B cell (primary cell): ENCODE measurements at regions not wholly inside any gene's neighbourhood (a gene's known extent, or its start where the extent isn't known, plus 50 kb on each side); places are given as distances from the start of the nearest gene placed in this dataset.

Experiments
- ATAC-seq: fragments of 200-7000 bp; cut with Tn5 transposase; one replicate; pipeline ENCODE4 v1.10.0; 2021; ENCODE audit warnings: low read depth, mild to moderate bottlenecking, moderate number of reproducible peaks, moderate library complexity
- CTCF ChIA-PET: fragments of 350-600 bp; sonication (Branson Sonifier 250); formaldehyde crosslinking; loops from one replicate; lab custom pipeline; 2021; ENCODE audit warnings: antibody characterized with exemption, inconsistent platforms; lab: Charles Lee
- POLR2A ChIA-PET: fragments of 350-600 bp; sonication (Branson Sonifier 250); formaldehyde crosslinking; loops from one replicate; lab custom pipeline; 2021; ENCODE audit warnings: antibody characterized with exemption; lab: Charles Lee
- DNase-seq: peaks from one replicate; pipeline ENCODE4 v3.0.0; 2013
- H2AFZ ChIP-seq: 2 replicates; pipeline ENCODE4 v1.6.1; 2012; ENCODE audit warnings: mild to moderate bottlenecking, low read depth, low read length; ENCODE audit not compliant: insufficient read depth, poor library complexity, severe bottlenecking
- H3K27ac ChIP-seq, 2 donors: 1 replicate in 1 of 2; 2 replicates in 1 of 2; pipeline ENCODE4 v1.5.1; 2012 to 2013; ENCODE audit warnings: low read length in 2 of 2, mild to moderate bottlenecking in 2 of 2, moderate library complexity in 1 of 2
- H3K27me3 ChIP-seq, 4 experiments: fragments of 200-600 bp in 1 of 4; sonication (generic) in 1 of 4; replicated peaks in 1 of 4; 1 replicate in 2 of 4; 2 replicates in 2 of 4; pipeline versions ENCODE4 v1.6.1 to v1.7.0; 2013 to 2016; ENCODE audit warnings: low read length in 3 of 4, mild to moderate bottlenecking in 2 of 4, mixed read lengths in 1 of 4, moderate library complexity in 1 of 4; ENCODE audit not compliant: insufficient read depth in 4 of 4, control insufficient read depth in 3 of 4; ENCODE audit errors: control extremely low read depth in 1 of 4
- H3K36me3 ChIP-seq, 2 experiments: replicated peaks in 1 of 2; 1 replicate in 1 of 2; 2 replicates in 1 of 2; pipeline versions ENCODE4 v1.6.1 to v1.7.1; 2013; ENCODE audit warnings: low read length in 1 of 2; ENCODE audit not compliant: insufficient read depth in 2 of 2, control insufficient read depth in 1 of 2; ENCODE audit errors: control extremely low read depth in 1 of 2, extremely low read depth in 1 of 2
- H3K4me1 ChIP-seq, 2 donors: fragments of 200-600 bp in 1 of 2; sonication (generic) in 1 of 2; 1 replicate in 1 of 2; 2 replicates in 1 of 2; pipeline versions ENCODE4 v1.5.1 to v1.6.1; 2013 to 2017; ENCODE audit warnings: low read length in 2 of 2; ENCODE audit not compliant: control insufficient read depth in 2 of 2, insufficient read depth in 2 of 2
- H3K4me2 ChIP-seq: replicated peaks from 2 replicates; pipeline ENCODE3; 2012; ENCODE audit warnings: mild to moderate bottlenecking, low read depth, low read length; ENCODE audit not compliant: poor library complexity, severe bottlenecking
- H3K4me3 ChIP-seq, 5 experiments: fragments of 200-600 bp in 1 of 5; sonication (generic) in 1 of 5; 1 replicate in 3 of 5; 2 replicates in 2 of 5; pipeline versions ENCODE4 v1.5.1 to v1.7.0; 2011 to 2016; ENCODE audit warnings: low read length in 4 of 5, mild to moderate bottlenecking in 4 of 5, low read depth in 2 of 5, control low read depth in 1 of 5, moderate library complexity in 1 of 5; ENCODE audit not compliant: insufficient read depth in 1 of 5; ENCODE audit errors: control extremely low read depth in 1 of 5, extremely low read depth in 1 of 5
- H3K79me2 ChIP-seq: fragments of 200-600 bp; sonication (generic); one replicate; pipeline ENCODE4 v1.6.0; 2016; ENCODE audit warnings: low read length; ENCODE audit not compliant: control insufficient read depth, insufficient read depth
- H3K9ac ChIP-seq: fragments of 200-600 bp; sonication (generic); 2 replicates; pipeline ENCODE4 v1.6.1; 2017; ENCODE audit warnings: mild to moderate bottlenecking, low read length, moderate library complexity
- H3K9me3 ChIP-seq, 3 donors: one replicate each; pipeline versions ENCODE4 v1.6.1 to v1.7.1; 2013; ENCODE audit warnings: low read length in 2 of 3; ENCODE audit not compliant: control insufficient read depth in 2 of 3, insufficient read depth in 1 of 3; ENCODE audit errors: control extremely low read depth in 1 of 3
- H4K20me1 ChIP-seq: 2 replicates; pipeline ENCODE4 v1.6.0; 2012; ENCODE audit warnings: mild to moderate bottlenecking, low read length; ENCODE audit not compliant: insufficient read depth, control insufficient read depth, poor library complexity, severe bottlenecking
- H3K27ac Mint-ChIP-seq: one replicate; pipeline ENCODE4 v1.8.0; 2021; ENCODE audit warnings: mixed read lengths
- H3K27me3 Mint-ChIP-seq: one replicate; pipeline ENCODE4 v1.8.0; 2021; ENCODE audit warnings: mixed read lengths
- H3K4me1 Mint-ChIP-seq: one replicate; pipeline ENCODE4 v1.8.0; 2021; ENCODE audit warnings: mixed read lengths
- H3K4me3 Mint-ChIP-seq: one replicate; pipeline ENCODE4 v1.8.0; 2021; ENCODE audit warnings: mixed read lengths
- H3K9me3 Mint-ChIP-seq: one replicate; pipeline ENCODE4 v1.8.0; 2022; ENCODE audit warnings: mixed read lengths; ENCODE audit not compliant: insufficient read depth
- CTCF ChIP-seq: fragments of 200-600 bp; IDR thresholded peaks from one replicate; pipeline ENCODE4 v1.8.0; 2022; ENCODE audit warnings: antibody characterized with exemption, mild to moderate bottlenecking
- EZH2 ChIP-seq: IDR thresholded peaks from 2 replicates; pipeline ENCODE4 v1.6.1; 2012; ENCODE audit warnings: borderline replicate concordance, low read depth, mild to moderate bottlenecking, moderate library complexity, low read length; ENCODE audit not compliant: insufficient read depth, poor library complexity, severe bottlenecking
- WGBS: methylation state at CpG from one replicate; pipeline ENCODE4 v1.1.5; 2013; ENCODE audit warnings: missing lambda C conversion rate; ENCODE audit not compliant: insufficient coverage; 5-methylcytosine and 5-hydroxymethylcytosine counted together
- intact Hi-C: fragments of 100-400 bp; cut with micrococcal nuclease; formaldehyde crosslinking; loops from one replicate; pipeline ENCODE4 v1.10.0; 2022

DNA sequence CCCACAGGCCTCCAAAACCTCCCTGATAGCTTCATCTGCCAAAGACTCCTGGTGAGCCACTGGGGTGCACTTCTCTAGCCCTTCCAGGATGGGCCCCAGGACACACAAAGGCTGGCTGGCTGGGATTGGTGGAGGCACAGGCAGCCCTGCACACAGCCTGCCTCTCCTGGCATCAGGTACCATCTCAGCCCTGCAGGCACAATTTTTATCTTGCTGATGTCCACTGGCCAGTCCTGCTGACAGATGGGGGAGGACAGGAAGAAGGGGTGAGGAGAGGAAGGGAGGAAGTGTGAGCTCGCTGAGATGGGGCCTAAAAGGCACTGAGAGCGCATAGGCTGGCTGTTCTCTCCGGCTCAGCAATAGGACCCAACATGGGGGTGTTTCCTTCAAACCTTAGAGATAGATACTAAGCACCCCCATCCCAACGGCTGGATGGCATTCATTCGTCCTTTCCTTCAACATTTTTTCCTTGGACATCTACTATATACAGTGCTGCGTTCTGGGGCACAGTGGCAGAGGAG, 92.7 kb downstream of the PJA1 start:
- WGBS: no CpG with 5 or more reads among the region's 6 CpGs
- Histone ChIP-seq H3K4me1 (no peaks in the 10 kb centered on the region), H3K27me3 (no peaks in the 10 kb centered on the region), H3K9ac (no peak overlapping the region), H3K4me3 (no peak overlapping the region), H4K20me1 (no peaks in the 10 kb centered on the region), H3K9me3 (no peaks in the 10 kb centered on the region), H3K27ac (no peak overlapping the region), H2AFZ (no peak overlapping the region), H3K4me2 (no peak overlapping the region), H3K79me2 (no peaks in the 10 kb centered on the region), H3K36me3 (no peaks in the 10 kb centered on the region)
- H3K9me3 Mint-ChIP-seq: no peaks in the 10 kb centered on the region
- no peaks in the 10 kb centered on the region for H3K27me3 Mint-ChIP-seq
- CTCF ChIA-PET: no interaction called here
- POLR2A ChIA-PET: no interaction called here
- ATAC-seq: no peak
- intact Hi-C loops: no loop called here
- no peak overlapping the region for H3K4me3 Mint-ChIP-seq
- TF ChIP-seq EZH2 (no peak), CTCF (no peak)
- DNase-seq: no peak
- H3K4me1 Mint-ChIP-seq: no peaks in the 10 kb centered on the region
- no peak overlapping the region for H3K27ac Mint-ChIP-seq

DNA sequence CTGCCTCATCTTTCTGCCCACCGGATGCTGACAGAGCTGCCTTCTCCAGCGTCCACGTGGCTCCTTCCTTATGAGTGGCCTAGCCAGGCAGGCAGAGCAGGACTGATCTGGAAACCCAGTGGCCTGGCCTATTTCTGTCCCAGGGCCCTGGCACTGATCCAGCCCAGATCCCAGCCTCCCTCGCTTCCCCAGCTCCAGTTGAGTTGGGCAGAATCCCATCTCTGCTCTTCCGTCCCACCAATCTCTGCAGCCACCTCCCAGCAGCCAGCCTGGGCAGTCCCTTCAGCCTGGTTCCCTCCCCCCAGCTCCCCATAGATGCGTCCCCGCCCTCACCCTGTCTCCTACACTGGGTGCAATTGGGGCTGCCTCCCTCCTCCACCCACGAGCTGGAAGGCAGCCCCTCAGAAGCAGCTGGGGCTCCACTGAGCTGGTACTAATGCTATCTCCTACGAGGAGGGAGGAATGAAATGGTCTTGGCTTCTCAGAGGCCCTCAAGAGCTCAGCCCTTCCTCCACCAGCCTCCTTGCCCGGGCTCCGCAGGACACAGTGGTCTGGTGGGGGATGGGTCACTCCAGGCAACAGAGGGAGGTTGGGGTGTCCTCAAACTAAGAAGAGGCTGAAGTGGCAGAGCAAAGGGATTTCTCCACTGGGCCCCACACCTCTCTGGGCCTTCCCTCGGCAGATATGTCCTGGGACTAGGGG, 94.2 kb downstream of the PJA1 start:
- 94% methylated on average over 5 of the region's 12 CpGs for WGBS
- H3K27me3 ChIP-seq: no peaks in the 10 kb centered on the region

More for the DNA sequence above, 94.2 kb downstream of the PJA1 start:
- intact Hi-C loops: no loop called here
- H3K79me2 ChIP-seq: no peaks in the 10 kb centered on the region
- no peak for DNase-seq
- no peak overlapping the region for H3K4me3 Mint-ChIP-seq
- TF ChIP-seq CTCF (no peak), EZH2 (no peak)
- H2AFZ ChIP-seq: no peak overlapping the region
- no peak overlapping the region for H3K4me3 ChIP-seq
- H3K4me2 ChIP-seq: no peak overlapping the region
- POLR2A ChIA-PET: no interaction called here
- no peaks in the 10 kb centered on the region for H4K20me1 ChIP-seq
- no peaks in the 10 kb centered on the region for H3K4me1 ChIP-seq
- no peak overlapping the region for H3K27ac ChIP-seq
- no peaks in the 10 kb centered on the region for H3K4me1 Mint-ChIP-seq
- H3K9me3 Mint-ChIP-seq: no peaks in the 10 kb centered on the region
- no peak for ATAC-seq
- H3K27me3 Mint-ChIP-seq: no peaks in the 10 kb centered on the region
- H3K9ac ChIP-seq: no peak overlapping the region
- no peak overlapping the region for H3K27ac Mint-ChIP-seq
- H3K9me3 ChIP-seq: no peaks in the 10 kb centered on the region
- CTCF ChIA-PET: no interaction called here
- H3K36me3 ChIP-seq: no peaks in the 10 kb centered on the region
